Mesodermal cell (in vitro differentiated cells): ENCODE measurements at regions not wholly inside any gene's neighbourhood (a gene's known extent, or its start where the extent isn't known, plus 50 kb on each side); places are given as distances from the start of the nearest gene placed in this dataset.

Experiments used
- H3K27ac ChIP-seq: 2 replicates; pipeline ENCODE4 v1.7.0; 2013; ENCODE audit warnings: mild to moderate bottlenecking, low read depth, low read length, moderate library complexity; ENCODE audit not compliant: severe bottlenecking
- H3K36me3 ChIP-seq: 2 replicates; pipeline ENCODE4 v1.7.1; 2013; ENCODE audit warnings: mild to moderate bottlenecking, low read length, moderate library complexity; ENCODE audit not compliant: control insufficient read depth, insufficient read depth
- H3K4me1 ChIP-seq: one replicate; pipeline ENCODE4 v1.7.1; 2013; ENCODE audit warnings: mild to moderate bottlenecking, low read length; ENCODE audit not compliant: insufficient read depth, control insufficient read depth, poor library complexity, severe bottlenecking
- H3K4me3 ChIP-seq: 2 replicates; pipeline ENCODE4 v1.7.0; 2013; ENCODE audit warnings: low read length, control low read depth, mild to moderate bottlenecking; ENCODE audit not compliant: insufficient read depth, poor library complexity, severe bottlenecking; ENCODE audit errors: extremely low read depth
- H3K9me3 ChIP-seq: 2 replicates; pipeline ENCODE4 v1.7.1; 2013; ENCODE audit warnings: mild to moderate bottlenecking, low read length, moderate library complexity; ENCODE audit not compliant: control insufficient read depth
- WGBS, 2 experiments: methylation state at CpG; one replicate each; pipeline ENCODE4 v1.1.5; 2013; ENCODE audit warnings: missing lambda C conversion rate in 2 of 2; ENCODE audit not compliant: insufficient coverage in 2 of 2; 5-methylcytosine and 5-hydroxymethylcytosine counted together

- WGBS, 2 experiments: 85 to 94% methylated on average over 2 to 3 of the region's 3 CpGs
- no peak overlapping the region for H3K27ac ChIP-seq
These were observed 377.3 kb upstream of the MCTP2 start for GRCh38 chr15:93854088-93854487.

DNA sequence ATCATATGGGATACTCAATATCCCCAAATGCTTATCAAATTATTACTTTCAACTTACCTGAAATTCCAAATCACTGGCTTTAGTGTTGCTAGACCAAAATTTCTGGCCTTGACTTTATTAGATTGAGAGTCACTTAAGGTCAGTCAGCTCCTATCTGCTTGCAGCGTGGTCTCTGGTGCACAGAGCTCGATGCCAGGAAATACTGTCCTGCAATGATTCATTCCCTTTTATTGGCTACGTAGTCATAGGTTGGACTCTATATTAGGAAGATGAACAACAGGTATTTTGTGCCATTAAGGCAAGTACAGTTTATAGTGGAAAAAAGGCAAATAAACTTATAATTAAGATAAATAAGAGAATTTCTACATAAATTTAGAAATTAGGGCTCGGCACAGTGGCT lies 378.6 kb upstream of the MCTP2 start:
- H3K36me3 ChIP-seq: no peaks in the 10 kb centered on the region
- no peak overlapping the region for H3K27ac ChIP-seq
- H3K9me3 ChIP-seq: no peaks in the 10 kb centered on the region
- no peak overlapping the region for H3K4me3 ChIP-seq
- H3K4me1 ChIP-seq: no peaks in the 10 kb centered on the region
- 100% methylated on average over 1 of the region's 4 CpGs for WGBS, 2 experiments

More at GRCh38 chr15:93854088-93854487, 377.3 kb upstream of the MCTP2 start:
- Histone ChIP-seq H3K4me1 (no peaks in the 10 kb centered on the region), H3K4me3 (no peak overlapping the region), H3K9me3 (no peaks in the 10 kb centered on the region), H3K36me3 (no peaks in the 10 kb centered on the region)

DNA sequence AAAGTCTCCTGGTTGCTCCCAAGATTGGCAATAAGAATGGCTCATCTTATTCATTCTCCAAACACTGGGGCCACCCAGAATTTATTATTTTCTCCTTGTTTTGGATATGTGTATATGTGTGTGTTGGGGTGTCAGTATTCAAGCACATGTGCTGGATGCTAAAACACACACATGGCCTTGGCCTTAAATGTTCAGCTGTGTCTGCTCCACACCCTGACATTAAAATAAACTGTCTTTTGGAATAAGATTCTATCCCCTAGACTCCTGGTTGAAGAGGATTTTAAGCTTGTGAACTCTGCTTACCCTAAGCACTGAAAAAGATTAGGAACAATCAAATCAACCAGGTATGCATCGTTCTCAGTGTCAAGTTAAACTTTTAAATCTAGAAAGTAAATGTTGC lies 382.9 kb upstream of the MCTP2 start:
- H3K4me3 ChIP-seq: no peak overlapping the region
- no peaks in the 10 kb centered on the region for H3K9me3 ChIP-seq
- no peak overlapping the region for H3K27ac ChIP-seq
- WGBS, 2 experiments: 100% methylated on average over 1 of the region's 1 CpG
- no peaks in the 10 kb centered on the region for H3K4me1 ChIP-seq
- H3K36me3 ChIP-seq: no peaks in the 10 kb centered on the region

GRCh38 chr15:93848076-93848475 lies 383.3 kb upstream of the MCTP2 start:
- H3K4me3 ChIP-seq: no peak overlapping the region
- no peak overlapping the region for H3K27ac ChIP-seq
- H3K9me3 ChIP-seq: no peaks in the 10 kb centered on the region
- no peaks in the 10 kb centered on the region for H3K4me1 ChIP-seq
- H3K36me3 ChIP-seq: no peaks in the 10 kb centered on the region
- WGBS, 2 experiments: 73% methylated on average over 3 of the region's 3 CpGs; no CpG with 5 or more reads in 1 of the 2 experiments

- no peak overlapping the region for H3K4me3 ChIP-seq
- no peak overlapping the region for H3K27ac ChIP-seq
- 84 to 94% methylated on average over 4 to 9 of the region's 9 CpGs for WGBS, 2 experiments
- H3K4me1 ChIP-seq: no peaks in the 10 kb centered on the region
- no peaks in the 10 kb centered on the region for H3K9me3 ChIP-seq
- H3K36me3 ChIP-seq: no peaks in the 10 kb centered on the region
These were observed 385.2 kb upstream of the MCTP2 start for GRCh38 chr15:93846148-93846547.

DNA sequence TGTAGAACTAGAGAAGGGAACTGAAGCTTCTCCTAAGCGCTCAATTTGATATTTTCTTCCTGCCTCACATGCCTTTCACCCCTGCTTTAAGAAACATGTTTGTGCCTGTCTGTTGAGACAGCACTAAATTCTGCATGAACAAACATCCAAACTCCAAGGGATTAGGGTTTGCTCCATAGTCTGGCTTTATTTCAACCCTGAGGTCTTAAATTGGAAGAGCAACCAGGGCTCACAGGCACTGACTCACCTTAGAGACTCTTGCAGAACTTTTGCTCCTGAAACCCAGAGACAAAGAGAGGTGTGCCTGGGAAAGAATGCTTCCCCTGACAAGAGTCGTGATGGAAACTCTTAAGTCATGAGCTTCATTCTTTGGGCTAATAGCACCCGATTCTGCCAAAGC lies 393.9 kb upstream of the MCTP2 start:
- Histone ChIP-seq H3K9me3 (no peaks in the 10 kb centered on the region), H3K4me3 (no peak overlapping the region), H3K27ac (no peak overlapping the region), H3K4me1 (no peaks in the 10 kb centered on the region), H3K36me3 (no peaks in the 10 kb centered on the region)
- WGBS, 2 experiments: 92 to 94% methylated on average over 2 of the region's 3 CpGs

DNA sequence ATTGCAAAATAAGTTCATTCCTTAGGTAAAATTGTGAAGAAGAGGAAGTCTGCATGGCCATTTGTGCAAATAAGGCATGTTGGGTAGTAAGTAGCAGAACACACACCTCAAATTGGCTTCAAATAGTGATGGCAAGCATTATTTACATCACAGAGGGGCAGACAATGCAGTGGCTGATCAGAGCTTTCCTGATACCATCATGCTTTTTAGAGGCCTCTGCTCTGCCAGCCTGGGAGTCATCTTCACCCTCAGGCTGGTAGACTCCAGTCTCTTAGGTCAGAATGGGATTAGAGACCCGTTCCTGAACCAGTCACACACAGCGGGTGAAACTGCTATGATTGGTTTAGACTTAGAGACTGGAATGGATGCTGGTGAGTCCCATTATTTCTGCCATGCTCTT lies 396.0 kb upstream of the MCTP2 start:
- Histone ChIP-seq H3K36me3 (no peaks in the 10 kb centered on the region), H3K4me1 (no peaks in the 10 kb centered on the region), H3K27ac (no peak overlapping the region), H3K9me3 (no peaks in the 10 kb centered on the region), H3K4me3 (no peak overlapping the region)
- 83 to 87% methylated on average over 2 of the region's 2 CpGs for WGBS, 2 experiments

DNA sequence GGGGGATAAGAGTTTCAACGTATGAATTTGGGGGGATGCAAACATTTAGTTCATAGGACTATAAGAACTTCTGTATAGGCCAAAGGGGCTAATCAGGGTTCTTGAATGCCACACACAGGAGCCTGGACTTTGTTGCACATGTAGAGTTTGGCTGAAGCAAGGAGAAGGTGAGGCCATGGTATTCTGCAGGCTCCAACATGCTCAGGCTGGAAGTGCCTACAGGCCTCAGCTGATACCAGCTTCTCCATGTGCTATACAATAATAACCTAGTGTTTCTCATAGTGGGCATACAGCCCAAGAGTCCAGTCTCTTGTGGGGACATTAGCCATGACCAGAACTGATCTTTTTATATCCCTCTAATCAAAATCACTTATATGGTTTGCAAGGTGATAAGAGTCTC lies 399.7 kb upstream of the MCTP2 start:
- Histone ChIP-seq H3K27ac (no peak overlapping the region), H3K9me3 (no peaks in the 10 kb centered on the region), H3K4me3 (no peak overlapping the region), H3K36me3 (no peaks in the 10 kb centered on the region), H3K4me1 (no peaks in the 10 kb centered on the region)
- WGBS, 2 experiments: 100% methylated on average over 1 of the region's 1 CpG; no CpG with 5 or more reads in 1 of the 2 experiments

- H3K9me3 ChIP-seq: no peaks in the 10 kb centered on the region
- WGBS, 2 experiments: 88 to 100% methylated on average over 1 of the region's 2 CpGs
- H3K36me3 ChIP-seq: no peaks in the 10 kb centered on the region
- H3K4me1 ChIP-seq: no peaks in the 10 kb centered on the region
- peak overlapping the region; percentile 76 for H3K27ac ChIP-seq
- no peak overlapping the region for H3K4me3 ChIP-seq
These were observed 400.9 kb upstream of the MCTP2 start for GRCh38 chr15:93830221-93831080.

GRCh38 chr15:93829115-93829870 lies 402.1 kb upstream of the MCTP2 start:
- peak overlapping the region; percentile 76 for H3K27ac ChIP-seq
- H3K4me3 ChIP-seq: no peak overlapping the region
- H3K9me3 ChIP-seq: no peaks in the 10 kb centered on the region
- no peaks in the 10 kb centered on the region for H3K4me1 ChIP-seq
- H3K36me3 ChIP-seq: no peaks in the 10 kb centered on the region
- 72 to 81% methylated on average over 8 to 9 of the region's 10 CpGs for WGBS, 2 experiments

DNA sequence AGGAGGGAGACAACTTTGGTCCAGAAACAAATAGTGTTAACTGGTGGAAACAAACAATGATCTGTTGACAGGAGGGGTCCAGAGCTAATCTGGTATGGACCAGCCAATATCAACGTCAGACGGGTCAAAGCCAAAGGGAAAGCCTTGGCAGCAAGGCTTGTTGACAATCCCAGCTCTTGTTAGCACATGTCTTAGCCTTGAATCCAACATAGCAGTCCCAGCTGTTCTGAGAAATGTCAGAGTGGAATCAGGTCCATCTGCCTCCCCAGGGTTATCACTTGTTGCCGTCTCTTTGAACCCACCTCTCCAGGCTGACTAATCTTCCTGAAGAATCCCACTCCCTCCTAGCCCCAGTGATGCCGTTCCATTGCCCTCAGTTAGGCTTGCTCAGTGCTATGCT lies 404.6 kb upstream of the MCTP2 start:
- no peak overlapping the region for H3K27ac ChIP-seq
- 88 to 95% methylated on average over 4 of the region's 4 CpGs for WGBS, 2 experiments
- H3K36me3 ChIP-seq: no peaks in the 10 kb centered on the region
- no peaks in the 10 kb centered on the region for H3K4me1 ChIP-seq
- H3K9me3 ChIP-seq: no peaks in the 10 kb centered on the region
- no peak overlapping the region for H3K4me3 ChIP-seq
